ENCODE measurements at regions not wholly inside any gene's neighbourhood (a gene's known extent, or its start where the extent isn't known, plus 50 kb on each side); places are given as distances from the start of the nearest gene placed in this dataset.

DNA sequence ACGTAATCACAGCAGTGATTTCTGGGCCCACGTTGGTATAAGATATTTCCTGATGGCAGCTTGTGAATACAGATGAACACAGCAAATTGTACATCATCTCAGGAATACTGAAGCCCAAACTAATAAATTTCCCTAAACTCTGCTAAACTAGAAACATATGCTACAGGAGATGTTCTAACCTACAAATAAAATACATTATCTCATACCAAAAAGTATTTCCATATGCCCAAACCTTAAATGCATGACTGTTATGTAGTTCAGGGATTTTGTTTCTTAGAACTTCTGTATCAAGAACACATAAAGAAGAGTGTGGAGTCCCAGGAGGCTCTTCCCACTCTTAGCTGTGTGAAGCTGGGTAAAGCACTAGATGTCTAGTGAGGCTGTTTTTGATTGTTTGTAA, 138.4 kb downstream of the RFC3 start:
- Histone ChIP-seq H3K4me2 (ENCODE audit: low read depth, low read length, poor library complexity, severe bottlenecking) (no peak overlapping the region), H3K4me1 (ENCODE audit: insufficient read depth, low read length, poor library complexity, severe bottlenecking) (no peaks in the 10 kb centered on the region), H3F3A (ENCODE audit: low read depth) (no peaks in the 10 kb centered on the region), H3K27me3 (ENCODE audit: insufficient read depth, low read length, poor library complexity, severe bottlenecking) (no peaks in the 10 kb centered on the region), H4K20me1 (ENCODE audit: insufficient read depth, low read length, poor library complexity, severe bottlenecking) (no peaks in the 10 kb centered on the region), H3K36me3 (ENCODE audit: insufficient read depth, low read length) (no peaks in the 10 kb centered on the region), H3K79me2 (ENCODE audit: insufficient read depth, low read length) (no peaks in the 10 kb centered on the region), H2AFZ (ENCODE audit: low read length) (no peak overlapping the region), H3K4me3 (ENCODE audit: low read length, poor library complexity, severe bottlenecking) (no peak overlapping the region), H3K9ac (ENCODE audit: low read depth, low read length, poor library complexity, severe bottlenecking) (no peak overlapping the region), H3K9me2 (replicated peaks; ENCODE audit: low read depth, low read length) (no peaks in the 10 kb centered on the region), H3K9me3 (ENCODE audit: insufficient read depth, low read depth, low read length) (no peaks in the 10 kb centered on the region)
- TF ChIP-seq, protein P1, sequence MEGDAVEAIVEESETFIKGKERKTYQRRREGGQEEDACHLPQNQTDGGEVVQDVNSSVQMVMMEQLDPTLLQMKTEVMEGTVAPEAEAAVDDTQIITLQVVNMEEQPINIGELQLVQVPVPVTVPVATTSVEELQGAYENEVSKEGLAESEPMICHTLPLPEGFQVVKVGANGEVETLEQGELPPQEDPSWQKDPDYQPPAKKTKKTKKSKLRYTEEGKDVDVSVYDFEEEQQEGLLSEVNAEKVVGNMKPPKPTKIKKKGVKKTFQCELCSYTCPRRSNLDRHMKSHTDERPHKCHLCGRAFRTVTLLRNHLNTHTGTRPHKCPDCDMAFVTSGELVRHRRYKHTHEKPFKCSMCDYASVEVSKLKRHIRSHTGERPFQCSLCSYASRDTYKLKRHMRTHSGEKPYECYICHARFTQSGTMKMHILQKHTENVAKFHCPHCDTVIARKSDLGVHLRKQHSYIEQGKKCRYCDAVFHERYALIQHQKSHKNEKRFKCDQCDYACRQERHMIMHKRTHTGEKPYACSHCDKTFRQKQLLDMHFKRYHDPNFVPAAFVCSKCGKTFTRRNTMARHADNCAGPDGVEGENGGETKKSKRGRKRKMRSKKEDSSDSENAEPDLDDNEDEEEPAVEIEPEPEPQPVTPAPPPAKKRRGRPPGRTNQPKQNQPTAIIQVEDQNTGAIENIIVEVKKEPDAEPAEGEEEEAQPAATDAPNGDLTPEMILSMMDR (conservative IDR thresholded peaks at IDR 0.05; ENCODE audit: low read length), result no peak
- TF ChIP-seq EZH2phosphoT487 (IDR thresholded peaks at IDR 0.05; ENCODE audit: borderline replicate concordance), result no peak

DNA sequence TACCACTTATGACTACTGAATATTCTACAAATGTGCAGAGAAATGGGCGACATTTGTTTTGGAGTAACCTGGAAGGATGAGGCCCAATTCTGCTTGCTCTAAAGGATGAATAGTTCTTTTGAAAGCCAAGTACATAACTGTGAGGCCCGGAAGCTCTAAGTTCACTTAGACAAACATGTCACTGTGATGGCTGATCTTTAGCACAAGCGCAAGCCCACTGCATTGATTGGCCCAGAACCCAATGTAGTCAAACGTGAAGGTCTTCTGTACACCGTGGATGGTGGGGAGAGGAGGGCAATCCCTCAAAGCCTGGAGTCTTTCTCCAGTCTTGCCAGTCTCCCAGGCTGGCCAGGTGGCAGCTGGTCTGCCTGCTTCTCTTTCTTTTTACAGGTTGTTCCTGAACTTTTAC, 139.6 kb downstream of the RFC3 start:
- Histone ChIP-seq H3K4me2 (ENCODE audit: low read depth, low read length, poor library complexity, severe bottlenecking) (no peak overlapping the region), H3F3A (ENCODE audit: low read depth) (no peaks in the 10 kb centered on the region), H3K4me1 (ENCODE audit: insufficient read depth, low read length, poor library complexity, severe bottlenecking) (no peaks in the 10 kb centered on the region), H3K79me2 (ENCODE audit: insufficient read depth, low read length) (no peaks in the 10 kb centered on the region), H3K27me3 (ENCODE audit: insufficient read depth, low read length, poor library complexity, severe bottlenecking) (no peaks in the 10 kb centered on the region), H3K36me3 (ENCODE audit: insufficient read depth, low read length) (no peaks in the 10 kb centered on the region), H3K4me3 (ENCODE audit: low read length, poor library complexity, severe bottlenecking) (no peak overlapping the region), H3K9me3 (ENCODE audit: insufficient read depth, low read depth, low read length) (no peaks in the 10 kb centered on the region), H3K9ac (ENCODE audit: low read depth, low read length, poor library complexity, severe bottlenecking) (no peak overlapping the region), H4K20me1 (ENCODE audit: insufficient read depth, low read length, poor library complexity, severe bottlenecking) (no peaks in the 10 kb centered on the region), H2AFZ (ENCODE audit: low read length) (no peak overlapping the region), H3K9me2 (replicated peaks; ENCODE audit: low read depth, low read length) (no peaks in the 10 kb centered on the region)
- no peak for TF ChIP-seq EZH2phosphoT487 (IDR thresholded peaks at IDR 0.05; ENCODE audit: borderline replicate concordance)
- TF ChIP-seq, protein P1 (conservative IDR thresholded peaks at IDR 0.05; ENCODE audit: low read length), result no peak

DNA sequence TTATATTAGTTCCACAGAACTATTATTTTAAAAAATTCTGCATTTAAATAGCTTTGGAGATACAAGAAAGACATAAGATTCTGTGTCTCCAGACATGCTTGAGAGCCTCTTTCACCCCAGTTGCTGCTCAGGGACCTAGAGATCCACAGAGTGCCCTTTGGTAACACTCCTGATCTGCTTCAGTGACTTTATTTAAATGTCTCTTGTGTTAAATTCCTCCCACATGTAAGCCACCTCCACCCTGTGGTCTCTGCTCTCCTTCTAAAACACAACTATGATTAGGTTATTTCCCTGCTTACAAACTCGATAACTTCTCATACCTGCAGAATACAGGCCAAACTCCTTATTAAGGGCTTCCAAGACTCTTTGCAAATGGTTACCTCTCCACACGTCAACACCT, 141.0 kb downstream of the RFC3 start:
- H3K4me2 ChIP-seq (ENCODE audit: low read depth, low read length, poor library complexity, severe bottlenecking), result no peak overlapping the region
- no peaks in the 10 kb centered on the region for H3F3A ChIP-seq (ENCODE audit: low read depth)
- H3K9me3 ChIP-seq (ENCODE audit: insufficient read depth, low read depth, low read length), result no peaks in the 10 kb centered on the region
- H4K20me1 ChIP-seq (ENCODE audit: insufficient read depth, low read length, poor library complexity, severe bottlenecking), result no peaks in the 10 kb centered on the region
- no peaks in the 10 kb centered on the region for H3K27me3 ChIP-seq (ENCODE audit: insufficient read depth, low read length, poor library complexity, severe bottlenecking)
- no peaks in the 10 kb centered on the region for H3K79me2 ChIP-seq (ENCODE audit: insufficient read depth, low read length)
- no peak for TF ChIP-seq EZH2phosphoT487 (IDR thresholded peaks at IDR 0.05; ENCODE audit: borderline replicate concordance)
- TF ChIP-seq, protein P1 (conservative IDR thresholded peaks at IDR 0.05; ENCODE audit: low read length), result no peak
- H3K36me3 ChIP-seq (ENCODE audit: insufficient read depth, low read length), result no peaks in the 10 kb centered on the region
- H3K4me1 ChIP-seq (ENCODE audit: insufficient read depth, low read length, poor library complexity, severe bottlenecking), result no peaks in the 10 kb centered on the region
- H3K4me3 ChIP-seq (ENCODE audit: low read length, poor library complexity, severe bottlenecking), result no peak overlapping the region
- H3K9me2 ChIP-seq (replicated peaks; ENCODE audit: low read depth, low read length), result no peaks in the 10 kb centered on the region
- no peak overlapping the region for H3K9ac ChIP-seq (ENCODE audit: low read depth, low read length, poor library complexity, severe bottlenecking)
- no peak overlapping the region for H2AFZ ChIP-seq (ENCODE audit: low read length)
